Thoracic aorta (tissue), 2 donors: ENCODE measurements at regions not wholly inside any gene's neighbourhood (a gene's known extent, or its start where the extent isn't known, plus 50 kb on each side); places are given as distances from the start of the nearest gene placed in this dataset.

Source experiments
- ATAC-seq: fragments of 150-250 bp; one replicate; pipeline ENCODE4 v1.8.0; 2017; ENCODE audit warnings: low read depth; ENCODE audit not compliant: insufficient number of reproducible peaks, low FRiP score
- DNase-seq: peaks from one replicate; pipeline ENCODE4 v3.0.0-alpha.2; 2020; ENCODE audit warnings: low spot score
- H3K27ac ChIP-seq, 2 donors: fragments of 200-600 bp; sonication (generic); 1 replicate in 1 of 2; 2 replicates in 1 of 2; pipeline ENCODE4 v1.5.1; 2016; ENCODE audit warnings: mild to moderate bottlenecking in 2 of 2, moderate library complexity in 2 of 2
- H3K27me3 ChIP-seq: fragments of 200-600 bp; sonication (generic); replicated peaks from 2 replicates; pipeline ENCODE4 v1.6.0; 2016; ENCODE audit warnings: mild to moderate bottlenecking; ENCODE audit not compliant: insufficient read depth
- H3K36me3 ChIP-seq: fragments of 200-600 bp; sonication (generic); one replicate; pipeline ENCODE4 v1.5.1; 2016
- H3K4me1 ChIP-seq, 2 donors: fragments of 200-600 bp; sonication (generic); 1 replicate in 1 of 2; 2 replicates in 1 of 2; pipeline versions ENCODE4 v1.5.1 to v1.6.0; 2016; ENCODE audit warnings: low read depth in 2 of 2, mild to moderate bottlenecking in 1 of 2; ENCODE audit not compliant: control insufficient read depth in 1 of 2
- H3K4me3 ChIP-seq: fragments of 200-600 bp; sonication (generic); 2 replicates; pipeline ENCODE4 v1.5.1; 2016; ENCODE audit warnings: mild to moderate bottlenecking
- H3K9me3 ChIP-seq: fragments of 200-600 bp; sonication (generic); 2 replicates; pipeline ENCODE4 v1.5.1; 2016
- CTCF ChIP-seq: fragments of 200-600 bp; sonication (generic); IDR thresholded peaks from one replicate; pipeline ENCODE4 v1.5.1; 2019; ENCODE audit warnings: antibody characterized with exemption

- Histone ChIP-seq H3K27ac (no peak overlapping the region), H3K4me1 (no peaks in the 10 kb centered on the region), H3K4me3 (no peak overlapping the region), H3K36me3 (no peaks in the 10 kb centered on the region), H3K27me3 (no peaks in the 10 kb centered on the region), H3K9me3 (no peaks in the 10 kb centered on the region)
- TF ChIP-seq CTCF, result no peak
- DNase-seq (no peak), ATAC-seq (no peak)
Observed at GRCh38 chr21:22743085-22743484, 1744.9 kb downstream of the NCAM2 start.

- no peak for TF ChIP-seq CTCF
- H3K27ac ChIP-seq, result no peak overlapping the region
- H3K36me3 ChIP-seq, result no peaks in the 10 kb centered on the region
- no peaks in the 10 kb centered on the region for H3K9me3 ChIP-seq
- H3K4me1 ChIP-seq, result no peaks in the 10 kb centered on the region
- DNase-seq (no peak), ATAC-seq (no peak)
- H3K27me3 ChIP-seq, result no peaks in the 10 kb centered on the region
- no peak overlapping the region for H3K4me3 ChIP-seq
Observed at GRCh38 chr21:22754746-22755145, 1756.5 kb downstream of the NCAM2 start.

- Histone ChIP-seq H3K36me3 (no peaks in the 10 kb centered on the region), H3K9me3 (no peaks in the 10 kb centered on the region), H3K27me3 (no peaks in the 10 kb centered on the region), H3K4me1 (no peaks in the 10 kb centered on the region), H3K27ac (no peak overlapping the region), H3K4me3 (no peak overlapping the region)
- DNase-seq, result no peak
- ATAC-seq, result no peak
- TF ChIP-seq CTCF, result no peak
Observed at GRCh38 chr21:22758478-22758877, 1760.3 kb downstream of the NCAM2 start.

GRCh38 chr21:22762463-22762862 is 1764.3 kb downstream of the NCAM2 start:
- Histone ChIP-seq H3K27me3 (no peaks in the 10 kb centered on the region), H3K9me3 (no peaks in the 10 kb centered on the region), H3K4me3 (no peak overlapping the region), H3K36me3 (no peaks in the 10 kb centered on the region), H3K27ac (no peak overlapping the region), H3K4me1 (no peaks in the 10 kb centered on the region)
- ATAC-seq (no peak), DNase-seq (no peak)
- TF ChIP-seq CTCF, result no peak

- no peaks in the 10 kb centered on the region for H3K4me1 ChIP-seq
- no peaks in the 10 kb centered on the region for H3K9me3 ChIP-seq
- H3K27me3 ChIP-seq, result no peaks in the 10 kb centered on the region
- H3K36me3 ChIP-seq, result no peaks in the 10 kb centered on the region
- no peak for ATAC-seq
- H3K27ac ChIP-seq, result no peak overlapping the region
- H3K4me3 ChIP-seq, result no peak overlapping the region
- DNase-seq, result no peak
- TF ChIP-seq CTCF, result no peak
Observed at GRCh38 chr21:22763442-22763841, 1765.2 kb downstream of the NCAM2 start.
